ENCODE measurements at regions not wholly inside any gene's neighbourhood (a gene's known extent, or its start where the extent isn't known, plus 50 kb on each side); places are given as distances from the start of the nearest gene placed in this dataset.
A peak's percentile ranks its signal among the peaks of the same experiment; 100 is the strongest.
"Not testable (repeated sequence)": the region's sequence is repeated elsewhere in the genome, so short reads cannot be mapped to it uniquely, and the experiment has no call there.

GRCh38 chr6:85348643-85349042 is 101.2 kb upstream of the NT5E start:
- peak; percentile 46 for TF ChIP-seq CTCF (IDR thresholded peaks at IDR 0.05; ENCODE audit: low read depth, low read length, missing control alignments)
- no peak overlapping the region for H3K4me3 ChIP-seq (replicated peaks; ENCODE audit: low read depth, low read length)

GRCh38 chr6:85347812-85348211 is 102.1 kb upstream of the NT5E start:
- no peak for DNase-seq (ENCODE audit: extremely low read depth, low read depth)
- no peak overlapping the region for H3K4me3 ChIP-seq (replicated peaks; ENCODE audit: low read depth, low read length)
- TF ChIP-seq CTCF (IDR thresholded peaks at IDR 0.05; ENCODE audit: low read depth, low read length, missing control alignments): no peak

More at GRCh38 chr6:85348643-85349042, 101.2 kb upstream of the NT5E start:
- no peak for DNase-seq (ENCODE audit: extremely low read depth, low read depth)

GRCh38 chr6:85346196-85346595 is 103.7 kb upstream of the NT5E start:
- no peak overlapping the region for H3K4me3 ChIP-seq (replicated peaks; ENCODE audit: low read depth, low read length)
- TF ChIP-seq CTCF (IDR thresholded peaks at IDR 0.05; ENCODE audit: low read depth, low read length, missing control alignments): no peak

GRCh38 chr6:85344996-85345395 is 104.9 kb upstream of the NT5E start:
- TF ChIP-seq CTCF (IDR thresholded peaks at IDR 0.05; ENCODE audit: low read depth, low read length, missing control alignments): no peak
- H3K4me3 ChIP-seq (replicated peaks; ENCODE audit: low read depth, low read length): no peak overlapping the region
- no peak for DNase-seq (ENCODE audit: extremely low read depth, low read depth)

More at GRCh38 chr6:85346196-85346595, 103.7 kb upstream of the NT5E start:
- no peak for DNase-seq (ENCODE audit: extremely low read depth, low read depth)

- TF ChIP-seq CTCF (IDR thresholded peaks at IDR 0.05; ENCODE audit: low read depth, low read length, missing control alignments): no peak
- no peak overlapping the region for H3K4me3 ChIP-seq (replicated peaks; ENCODE audit: low read depth, low read length)
- no peak for DNase-seq (ENCODE audit: extremely low read depth, low read depth)
Observed at GRCh38 chr6:85343428-85343827, 106.5 kb upstream of the NT5E start.

GRCh38 chr6:85329196-85329595 is 120.7 kb upstream of the NT5E start:
- TF ChIP-seq CTCF (IDR thresholded peaks at IDR 0.05; ENCODE audit: low read depth, low read length, missing control alignments): no peak
- DNase-seq (ENCODE audit: extremely low read depth, low read depth): no peak

GRCh38 chr6:85325811-85326210 is 124.1 kb upstream of the NT5E start:
- DNase-seq (ENCODE audit: extremely low read depth, low read depth); H3K4me3 ChIP-seq (replicated peaks; ENCODE audit: low read depth, low read length): not testable (repeated sequence)

More at GRCh38 chr6:85329196-85329595, 120.7 kb upstream of the NT5E start:
- no peak overlapping the region for H3K4me3 ChIP-seq (replicated peaks; ENCODE audit: low read depth, low read length)
